H7 (cell line): ENCODE measurements at regions not wholly inside any gene's neighbourhood (a gene's known extent, or its start where the extent isn't known, plus 50 kb on each side); places are given as distances from the start of the nearest gene placed in this dataset.
"Not testable (repeated sequence)": the region's sequence is repeated elsewhere in the genome, so short reads cannot be mapped to it uniquely, and the experiment has no call there.

ENCODE experiments used
- DNase-seq: peaks from one replicate; pipeline ENCODE4 v3.0.0; 2012
- H3K27me3 ChIP-seq: 2 replicates; pipeline ENCODE4 v1.6.0; 2011; ENCODE audit warnings: mild to moderate bottlenecking, low read length; ENCODE audit not compliant: control insufficient read depth, insufficient read depth
- H3K36me3 ChIP-seq: replicated peaks from 2 replicates; pipeline ENCODE4 v1.5.1; 2011; ENCODE audit warnings: low read length; ENCODE audit not compliant: control insufficient read depth, insufficient read depth
- H3K4me3 ChIP-seq: 2 replicates; pipeline ENCODE4 v1.5.1; 2011; ENCODE audit warnings: low read depth, mild to moderate bottlenecking, control low read depth, low read length, moderate library complexity; ENCODE audit not compliant: insufficient read depth

GRCh38 chr12:95358111-95359083, 115.6 kb upstream of the METAP2 start:
- DNase-seq = no peak
- H3K4me3 ChIP-seq = no peak overlapping the region
- H3K36me3 ChIP-seq = no peaks in the 10 kb centered on the region
- no peaks in the 10 kb centered on the region for H3K27me3 ChIP-seq

- no peak for DNase-seq
- Histone ChIP-seq H3K27me3 (no peaks in the 10 kb centered on the region), H3K4me3 (no peak overlapping the region), H3K36me3 (no peaks in the 10 kb centered on the region)
Measured at GRCh38 chr12:95365912-95366311, 108.0 kb upstream of the METAP2 start.

GRCh38 chr12:95368931-95369330, 105.0 kb upstream of the METAP2 start:
- Histone ChIP-seq H3K27me3 (no peaks in the 10 kb centered on the region), H3K36me3 (no peaks in the 10 kb centered on the region), H3K4me3 (no peak overlapping the region)
- DNase-seq = no peak

- no peak for DNase-seq
- no peaks in the 10 kb centered on the region for H3K36me3 ChIP-seq
- no peaks in the 10 kb centered on the region for H3K27me3 ChIP-seq
- no peak overlapping the region for H3K4me3 ChIP-seq
Measured at GRCh38 chr12:95371571-95371970, 102.4 kb upstream of the METAP2 start.

- not testable (repeated sequence) for H3K4me3 ChIP-seq, H3K36me3 ChIP-seq, DNase-seq, H3K27me3 ChIP-seq
Measured at GRCh38 chr12:95379481-95379880, 94.5 kb upstream of the METAP2 start.

GRCh38 chr12:95380334-95380733, 93.6 kb upstream of the METAP2 start:
- not testable (repeated sequence) for H3K27me3 ChIP-seq, DNase-seq, H3K4me3 ChIP-seq, H3K36me3 ChIP-seq

- no peaks in the 10 kb centered on the region for H3K27me3 ChIP-seq
- H3K4me3 ChIP-seq = no peak overlapping the region
- DNase-seq = no peak
- H3K36me3 ChIP-seq = no peaks in the 10 kb centered on the region
Measured at GRCh38 chr12:95380997-95381786, 92.8 kb upstream of the METAP2 start.

GRCh38 chr12:95383920-95384319, 90.0 kb upstream of the METAP2 start:
- not testable (repeated sequence) for DNase-seq, H3K4me3 ChIP-seq, H3K36me3 ChIP-seq, H3K27me3 ChIP-seq

- H3K4me3 ChIP-seq = no peak overlapping the region
- H3K27me3 ChIP-seq = no peaks in the 10 kb centered on the region
Measured at GRCh38 chr12:95384785-95385184, 89.2 kb upstream of the METAP2 start.

GRCh38 chr12:95385246-95386035, 88.5 kb upstream of the METAP2 start:
- no peaks in the 10 kb centered on the region for H3K36me3 ChIP-seq
- no peak for DNase-seq
- no peak overlapping the region for H3K4me3 ChIP-seq
- H3K27me3 ChIP-seq = no peaks in the 10 kb centered on the region

More at GRCh38 chr12:95384785-95385184, 89.2 kb upstream of the METAP2 start:
- no peak for DNase-seq
- no peaks in the 10 kb centered on the region for H3K36me3 ChIP-seq

GRCh38 chr12:95386051-95386450, 87.9 kb upstream of the METAP2 start:
- DNase-seq = no peak
- Histone ChIP-seq H3K27me3 (no peaks in the 10 kb centered on the region), H3K36me3 (no peaks in the 10 kb centered on the region), H3K4me3 (no peak overlapping the region)

GRCh38 chr12:95388260-95388659, 85.7 kb upstream of the METAP2 start:
- H3K4me3 ChIP-seq, H3K27me3 ChIP-seq, DNase-seq, H3K36me3 ChIP-seq: not testable (repeated sequence)

- H3K4me3 ChIP-seq = no peak overlapping the region
- no peaks in the 10 kb centered on the region for H3K36me3 ChIP-seq
- no peak for DNase-seq
- no peaks in the 10 kb centered on the region for H3K27me3 ChIP-seq
Measured at GRCh38 chr12:95390192-95390591, 83.8 kb upstream of the METAP2 start.

GRCh38 chr12:95390932-95391331, 83.0 kb upstream of the METAP2 start:
- Histone ChIP-seq H3K27me3 (no peaks in the 10 kb centered on the region), H3K4me3 (no peak overlapping the region), H3K36me3 (no peaks in the 10 kb centered on the region)
- no peak for DNase-seq
